GM23248 (cell line): ENCODE measurements at regions not wholly inside any gene's neighbourhood (a gene's known extent, or its start where the extent isn't known, plus 50 kb on each side); places are given as distances from the start of the nearest gene placed in this dataset.

ENCODE experiments used
- EZH2 ChIP-seq: fragments of 200-600 bp; sonication (generic); IDR thresholded peaks from 2 replicates; pipeline ENCODE4 v1.6.1; 2018; ENCODE audit warnings: antibody characterized with exemption, mild to moderate bottlenecking; ENCODE audit not compliant: insufficient read depth, poor library complexity, severe bottlenecking
- EZH2phosphoT487 ChIP-seq: fragments of 200-600 bp; sonication (generic); IDR thresholded peaks from 2 replicates; pipeline ENCODE4 v1.6.1; 2018; ENCODE audit warnings: antibody characterized with exemption, moderate library complexity, mild to moderate bottlenecking, low read depth; ENCODE audit not compliant: insufficient read depth

GRCh38 chr2:225169396-225169795, 127.1 kb upstream of the DOCK10 start:
- TF ChIP-seq EZH2 (no peak), EZH2phosphoT487 (no peak)
